GM23338 (cell line): ENCODE measurements at regions not wholly inside any gene's neighbourhood (a gene's known extent, or its start where the extent isn't known, plus 50 kb on each side); places are given as distances from the start of the nearest gene placed in this dataset.

Experiments used
- ATAC-seq: fragments of 200-7000 bp; cut with Tn5 transposase; 3 replicates; pipeline ENCODE4 v1.9.1; 2020
- DNase-seq: peaks from one replicate; pipeline ENCODE4 v3.0.0-alpha.2; 2015; ENCODE audit warnings: low spot score
- H2AFZ ChIP-seq: fragments of 200-600 bp; sonication (generic); 2 replicates; pipeline ENCODE4 v1.8.0; 2016; ENCODE audit warnings: antibody characterized with exemption, mild to moderate bottlenecking, moderate library complexity
- H3F3A ChIP-seq: fragments of 200-600 bp; sonication (generic); replicated peaks from 2 replicates; pipeline ENCODE4 v1.8.0; 2017; ENCODE audit warnings: antibody characterized with exemption, mixed run types, low read depth
- H3K27ac ChIP-seq: fragments of 200-600 bp; sonication (generic); 2 replicates; pipeline ENCODE4 v1.6.1; 2016; ENCODE audit warnings: low read depth
- H3K27me3 ChIP-seq: fragments of 200-600 bp; sonication (generic); 2 replicates; pipeline ENCODE4 v1.8.0; 2016; ENCODE audit warnings: mild to moderate bottlenecking, mixed run types, moderate library complexity; ENCODE audit not compliant: insufficient read depth
- H3K36me3 ChIP-seq: fragments of 200-600 bp; sonication (generic); 2 replicates; pipeline ENCODE4 v1.8.0; 2016; ENCODE audit warnings: mild to moderate bottlenecking; ENCODE audit not compliant: insufficient read depth
- H3K4me1 ChIP-seq: fragments of 200-600 bp; sonication (generic); 2 replicates; pipeline ENCODE4 v1.8.0; 2016; ENCODE audit warnings: mild to moderate bottlenecking, moderate library complexity; ENCODE audit not compliant: insufficient read depth
- H3K4me2 ChIP-seq: fragments of 200-600 bp; sonication (generic); 2 replicates; pipeline ENCODE4 v1.7.1; 2017; ENCODE audit warnings: mixed run types
- H3K4me3 ChIP-seq: fragments of 200-600 bp; sonication (generic); 2 replicates; pipeline ENCODE4 v1.6.1; 2016; ENCODE audit warnings: mixed run types
- H3K79me2 ChIP-seq: fragments of 200-600 bp; sonication (generic); replicated peaks from 2 replicates; pipeline ENCODE4 v1.8.0; 2017; ENCODE audit warnings: mild to moderate bottlenecking; ENCODE audit not compliant: insufficient read depth
- H3K9me2 ChIP-seq: fragments of 200-600 bp; sonication (generic); 2 replicates; pipeline ENCODE4 v1.8.0; 2017; ENCODE audit not compliant: insufficient read depth
- H4K20me1 ChIP-seq: fragments of 200-600 bp; sonication (generic); replicated peaks from 2 replicates; pipeline ENCODE4 v1.8.0; 2017; ENCODE audit warnings: mild to moderate bottlenecking; ENCODE audit not compliant: insufficient read depth
- H3K27ac Mint-ChIP-seq: 2 replicates; pipeline ENCODE4 v1.8.0; 2020; ENCODE audit warnings: inconsistent platforms, mild to moderate bottlenecking, moderate library complexity, mixed read lengths
- H3K27me3 Mint-ChIP-seq: 3 replicates; pipeline ENCODE4 v1.8.0; 2022; ENCODE audit warnings: low read depth, mild to moderate bottlenecking, moderate library complexity, mixed read lengths, inconsistent platforms; ENCODE audit not compliant: insufficient read depth, poor library complexity
- H3K36me3 Mint-ChIP-seq: 3 replicates; pipeline ENCODE4 v1.8.0; 2021; ENCODE audit warnings: low read depth, mild to moderate bottlenecking, inconsistent platforms, moderate library complexity, mixed read lengths
- H3K4me1 Mint-ChIP-seq: 3 replicates; pipeline ENCODE4 v1.8.0; 2020; ENCODE audit warnings: mild to moderate bottlenecking, inconsistent platforms, mixed read lengths
- H3K4me3 Mint-ChIP-seq: 3 replicates; pipeline ENCODE4 v1.8.0; 2021; ENCODE audit warnings: moderate library complexity, mild to moderate bottlenecking, inconsistent platforms, mixed read lengths
- H3K9me3 Mint-ChIP-seq: 3 replicates; pipeline ENCODE4 v1.8.0; 2020; ENCODE audit warnings: moderate library complexity, mild to moderate bottlenecking, inconsistent platforms, mixed read lengths
- CREB1 ChIP-seq: fragments of 250-450 bp; sonication (Bioruptor Pico); IDR thresholded peaks from 2 replicates; pipeline ENCODE4 v1.5.0; 2020; ENCODE audit warnings: low read depth, mild to moderate bottlenecking, moderate library complexity
- ETS1 ChIP-seq: IDR thresholded peaks from 2 replicates; pipeline ENCODE4 v1.6.1; 2016; ENCODE audit warnings: antibody characterized with exemption
- EZH2 ChIP-seq: fragments of 200-600 bp; sonication (generic); IDR thresholded peaks from one replicate; pipeline ENCODE4 v1.8.0; 2017; ENCODE audit warnings: antibody characterized with exemption, mild to moderate bottlenecking, low read depth; ENCODE audit not compliant: unreplicated experiment
- EZH2phosphoT487 ChIP-seq: fragments of 200-600 bp; sonication (generic); IDR thresholded peaks from one replicate; pipeline ENCODE4 v1.8.1; 2018; ENCODE audit warnings: antibody characterized with exemption; ENCODE audit not compliant: unreplicated experiment
- JUNB ChIP-seq: IDR thresholded peaks from one replicate; pipeline ENCODE4 v1.6.1; 2016; ENCODE audit warnings: antibody characterized with exemption; ENCODE audit not compliant: unreplicated experiment
- NANOG ChIP-seq: IDR thresholded peaks from 2 replicates; pipeline ENCODE4 v1.6.1; 2016; ENCODE audit warnings: antibody characterized with exemption, borderline replicate concordance
- POLR2AphosphoS5 ChIP-seq: IDR thresholded peaks from 2 replicates; pipeline ENCODE4 v1.6.1; 2016; ENCODE audit warnings: antibody characterized with exemption, low read depth
- REST ChIP-seq: IDR thresholded peaks from one replicate; pipeline ENCODE4 v1.6.1; 2018; ENCODE audit warnings: antibody characterized with exemption; ENCODE audit not compliant: unreplicated experiment
- STAT1 ChIP-seq: IDR thresholded peaks from one replicate; pipeline ENCODE4 v1.6.1; 2016; ENCODE audit warnings: antibody characterized with exemption; ENCODE audit not compliant: unreplicated experiment
- ZNF114 ChIP-seq: fragments of 250-450 bp; sonication (Bioruptor Pico); IDR thresholded peaks from 2 replicates; pipeline ENCODE4 v1.5.0; 2020; ENCODE audit warnings: mild to moderate bottlenecking, moderate library complexity
- ZNF331 ChIP-seq: fragments of 250-450 bp; sonication (Bioruptor Pico); IDR thresholded peaks from 2 replicates; pipeline ENCODE4 v1.5.0; 2020; ENCODE audit warnings: low read depth, mild to moderate bottlenecking, moderate library complexity

DNA sequence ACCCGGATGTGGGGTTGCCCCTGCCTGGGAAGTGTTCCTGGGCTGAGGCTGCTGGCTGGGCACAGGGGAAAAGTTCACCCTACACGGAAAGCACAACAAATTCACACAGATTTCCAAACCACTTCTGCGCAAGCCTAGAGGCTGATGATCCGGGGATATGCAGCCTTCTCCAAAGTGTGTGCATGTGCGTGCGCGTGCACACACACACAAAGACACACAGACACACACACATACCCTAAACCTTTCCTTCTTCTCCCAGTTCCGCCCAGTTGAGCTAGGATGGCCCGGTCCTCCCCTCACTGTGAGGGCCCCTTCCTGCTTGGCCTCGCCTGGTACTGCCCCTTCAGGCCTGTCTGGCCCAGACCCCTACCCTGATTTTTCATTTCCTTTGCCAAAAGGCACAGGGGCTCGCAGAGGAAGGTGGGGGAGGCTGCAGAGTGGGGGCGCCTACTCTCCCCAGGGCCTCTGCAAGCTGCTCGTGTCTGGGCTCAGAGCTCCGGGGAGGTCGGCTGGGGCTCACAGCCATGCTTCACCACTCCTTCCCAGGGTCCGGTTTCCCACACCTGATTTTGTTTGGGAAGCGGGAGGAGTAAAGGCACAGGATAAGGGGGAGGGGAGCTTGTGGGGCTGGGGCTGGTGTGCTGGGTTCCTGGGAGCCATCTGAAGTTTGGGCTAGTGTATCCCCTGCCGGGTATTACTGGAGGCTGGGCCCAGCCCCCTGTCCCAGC, 144.7 kb downstream of the ENGASE start:
- Histone ChIP-seq H3F3A (no peaks in the 10 kb centered on the region), H3K79me2 (no peaks in the 10 kb centered on the region), H3K4me3 (no peak overlapping the region; the same call in 1 of the 2 replicates), H3K36me3 (no peaks in the 10 kb centered on the region), H4K20me1 (no peaks in the 10 kb centered on the region), H3K27ac (no peak overlapping the region), H2AFZ (peak overlapping the region; percentile 52), H3K27me3 (no peaks in the 10 kb centered on the region), H3K9me2 (no peaks in the 10 kb centered on the region), H3K4me1 (peaks cover 25% of the 10 kb centered on the region), H3K4me2 (peak overlapping the region; percentile 62)
- Mint-ChIP-seq H3K27ac (no peak overlapping the region), H3K27me3 (peaks cover 10% of the 10 kb centered on the region), H3K9me3 (no peaks in the 10 kb centered on the region), H3K4me3 (peak overlapping the region; percentile 35; the same call in 2 of the 3 replicates), H3K4me1 (peaks cover 40% of the 10 kb centered on the region), H3K36me3 (no peaks in the 10 kb centered on the region)
- ATAC-seq (no peak; the same call in 1 of the 3 replicates), DNase-seq (peak; percentile 39)
- no peak for TF ChIP-seq REST
- no peak for TF ChIP-seq EZH2
- TF ChIP-seq JUNB: no peak
- no peak for TF ChIP-seq ETS1
- TF ChIP-seq ZNF331 (CRISPR knock-in tag): no peak

DNA sequence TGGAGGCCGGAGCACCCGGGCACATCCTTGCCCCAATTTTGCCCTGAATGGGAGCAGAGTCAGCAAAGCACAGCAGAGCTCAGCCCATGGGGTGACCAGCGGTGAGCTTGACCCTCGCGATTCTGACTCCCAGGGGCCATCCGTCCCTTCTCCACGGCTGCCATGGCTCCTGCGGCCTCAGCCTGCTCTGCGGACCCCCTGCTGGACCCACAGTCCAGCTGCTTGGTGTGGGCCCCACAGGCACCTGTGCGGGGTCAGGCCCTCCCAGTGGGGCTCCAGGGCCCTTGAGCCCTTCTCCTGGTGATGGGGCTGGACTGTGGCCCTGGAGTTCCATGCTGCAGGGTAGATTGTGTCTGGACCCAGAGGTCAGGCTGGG, 144.2 kb downstream of the ENGASE start:
- H3K4me1 Mint-ChIP-seq: peaks cover 46% of the 10 kb centered on the region
- H3K27ac Mint-ChIP-seq: no peak overlapping the region
- Histone ChIP-seq H3K27me3 (no peaks in the 10 kb centered on the region), H3K9me2 (no peaks in the 10 kb centered on the region), H2AFZ (0 out of 2 replicates have a peak overlapping the region, but pooled peaks have one; percentile 28), H3F3A (no peaks in the 10 kb centered on the region; the same call in 1 of the 2 replicates), H3K4me3 (no peak overlapping the region), H3K4me1 (peaks cover 29% of the 10 kb centered on the region), H3K36me3 (no peaks in the 10 kb centered on the region), H3K27ac (no peak overlapping the region), H3K4me2 (no peak overlapping the region), H4K20me1 (no peaks in the 10 kb centered on the region), H3K79me2 (no peaks in the 10 kb centered on the region)
- peaks cover 9% of the 10 kb centered on the region for H3K27me3 Mint-ChIP-seq
- ATAC-seq (no peak), DNase-seq (no peak)
- no peaks in the 10 kb centered on the region for H3K36me3 Mint-ChIP-seq
- no peaks in the 10 kb centered on the region; the same call in 2 of the 3 replicates for H3K9me3 Mint-ChIP-seq
- peak overlapping the region; percentile 35; the same call in 1 of the 3 replicates for H3K4me3 Mint-ChIP-seq
- no peak for TF ChIP-seq ZNF331 (CRISPR knock-in tag)
- TF ChIP-seq ZNF114: no peak
- no peak for TF ChIP-seq EZH2
- no peak for TF ChIP-seq STAT1
- no peak for TF ChIP-seq CREB1
- no peak for TF ChIP-seq NANOG
- no peak for TF ChIP-seq JUNB
- TF ChIP-seq POLR2AphosphoS5: no peak
- TF ChIP-seq REST: no peak
- TF ChIP-seq EZH2phosphoT487: no peak
- TF ChIP-seq ETS1: no peak
